NCI-H2081 treated with DMSO at 0.1 percent for 48 hours (cell line): ENCODE measurements at regions not wholly inside any gene's neighbourhood (a gene's known extent, or its start where the extent isn't known, plus 50 kb on each side); places are given as distances from the start of the nearest gene placed in this dataset.

Experiments
- DNase-seq: peaks from one replicate; lab custom pipeline; 2025; lab: John Stamatoyannopoulos, UW

- no peak for DNase-seq
Observed at GRCh38 chr21:16642353-16642752, 870.5 kb upstream of the CXADR start.

- no peak for DNase-seq
Observed at GRCh38 chr21:16644685-16645084, 868.2 kb upstream of the CXADR start.

GRCh38 chr21:16650714-16651366, 862.0 kb upstream of the CXADR start:
- DNase-seq, result no peak

GRCh38 chr21:16651956-16652355, 860.9 kb upstream of the CXADR start:
- DNase-seq, result no peak

- DNase-seq, result no peak
Observed at GRCh38 chr21:16663436-16663835, 849.4 kb upstream of the CXADR start.

- DNase-seq, result no peak
Observed at GRCh38 chr21:16667395-16667794, 845.4 kb upstream of the CXADR start.

GRCh38 chr21:16674949-16675348, 837.9 kb upstream of the CXADR start:
- no peak for DNase-seq

GRCh38 chr21:16676391-16676790, 836.5 kb upstream of the CXADR start:
- no peak for DNase-seq

- no peak for DNase-seq
Observed at GRCh38 chr21:16678429-16679160, 834.2 kb upstream of the CXADR start.

- no peak for DNase-seq
Observed at GRCh38 chr21:16695074-16695473, 817.8 kb upstream of the CXADR start.

GRCh38 chr21:16707274-16707673, 805.6 kb upstream of the CXADR start:
- DNase-seq, result no peak

GRCh38 chr21:16708101-16708835, 804.6 kb upstream of the CXADR start:
- no peak for DNase-seq

GRCh38 chr21:16709866-16710550, 802.8 kb upstream of the CXADR start:
- no peak for DNase-seq

- DNase-seq, result no peak
Observed at GRCh38 chr21:16711757-16712156, 801.1 kb upstream of the CXADR start.

- no peak for DNase-seq
Observed at GRCh38 chr21:16713331-16714117, 799.3 kb upstream of the CXADR start.

GRCh38 chr21:16740511-16740910, 772.3 kb upstream of the CXADR start:
- no peak for DNase-seq

- DNase-seq, result no peak
Observed at GRCh38 chr21:16741141-16741665, 771.6 kb upstream of the CXADR start.

- DNase-seq, result no peak
Observed at GRCh38 chr21:16742131-16742641, 770.7 kb upstream of the CXADR start.

- no peak for DNase-seq
Observed at GRCh38 chr21:16742741-16743140, 770.1 kb upstream of the CXADR start.

- DNase-seq, result no peak
Observed at GRCh38 chr21:16743317-16743716, 769.5 kb upstream of the CXADR start.

- no peak for DNase-seq
Observed at GRCh38 chr21:16750926-16751325, 761.9 kb upstream of the CXADR start.
